A549 (cell line): ENCODE measurements at regions not wholly inside any gene's neighbourhood (a gene's known extent, or its start where the extent isn't known, plus 50 kb on each side); places are given as distances from the start of the nearest gene placed in this dataset.

Experiments used
- CHD2 ChIP-seq: fragments of 150-350 bp; IDR thresholded peaks from 2 replicates; pipeline ENCODE4 v1.6.1; 2014; ENCODE audit warnings: low read length; ENCODE audit not compliant: partially characterized antibody
- CTCF ChIP-seq: fragments of >200 bp; sonication (Bioruptor Twin); formaldehyde crosslinking; IDR thresholded peaks from 3 replicates; pipeline ENCODE4 v1.5.1; 2016
- E2F6 ChIP-seq: IDR thresholded peaks from 2 replicates; pipeline ENCODE4 v1.6.1; 2012; ENCODE audit warnings: low read depth, borderline replicate concordance
- EHMT2 ChIP-seq: fragments of 200-600 bp; sonication (generic); IDR thresholded peaks from 2 replicates; pipeline ENCODE4 v1.6.1; 2016; ENCODE audit warnings: antibody characterized with exemption, low read depth, mild to moderate bottlenecking, moderate library complexity
- EP300 ChIP-seq, 2 experiments: fragments of >200 bp; sonication (Bioruptor Twin); formaldehyde crosslinking; IDR thresholded peaks; 2 replicates in 1 of 2; 3 replicates in 1 of 2; pipeline ENCODE4 v1.6.1; 2016 to 2017
- MYC ChIP-seq: IDR thresholded peaks from 2 replicates; pipeline ENCODE4 v1.6.1; 2012; ENCODE audit warnings: mild to moderate bottlenecking, inconsistent platforms, low read length, improper control_type of control experiment, borderline replicate concordance
- NR3C1 ChIP-seq: fragments of >200 bp; sonication (Bioruptor Twin); formaldehyde crosslinking; IDR thresholded peaks from 3 replicates; pipeline ENCODE4 v1.6.1; 2017
- PBX3 ChIP-seq: IDR thresholded peaks from 2 replicates; pipeline ENCODE4 v1.6.1; 2012
- PHF8 ChIP-seq: fragments of 200-600 bp; sonication (generic); IDR thresholded peaks from 2 replicates; pipeline ENCODE4 v1.6.1; 2016; ENCODE audit warnings: low read depth, mild to moderate bottlenecking, antibody characterized with exemption, moderate library complexity, borderline replicate concordance
- POLR2A ChIP-seq: IDR thresholded peaks from 2 replicates; pipeline ENCODE4 v1.6.1; 2012; ENCODE audit warnings: mild to moderate bottlenecking, low read length
- RCOR1 ChIP-seq: fragments of 150-350 bp; IDR thresholded peaks from 2 replicates; pipeline ENCODE4 v1.6.1; 2014; ENCODE audit warnings: antibody characterized with exemption, low read length, low read depth
- RFX5 ChIP-seq: fragments of 450-650 bp; IDR thresholded peaks from 2 replicates; pipeline ENCODE4 v1.7.1; 2014; ENCODE audit warnings: antibody characterized with exemption, mild to moderate bottlenecking, moderate library complexity
- RNF2 ChIP-seq: fragments of 200-600 bp; sonication (generic); IDR thresholded peaks from 2 replicates; pipeline ENCODE4 v1.6.1; 2016; ENCODE audit warnings: low read depth, mild to moderate bottlenecking, antibody characterized with exemption, moderate library complexity, borderline replicate concordance
- TP53 ChIP-seq: fragments of 250-450 bp; sonication (Bioruptor Pico); IDR thresholded peaks from 2 replicates; pipeline ENCODE4 v1.5.0; 2021; ENCODE audit warnings: mild to moderate bottlenecking, moderate library complexity

- no peak for TF ChIP-seq CTCF
- TF ChIP-seq EHMT2, result no peak
- TF ChIP-seq PHF8, result no peak
- TF ChIP-seq RCOR1, result no peak
- no peak for TF ChIP-seq NR3C1
- no peak for TF ChIP-seq MYC
- no peak for TF ChIP-seq EP300 (IDR thresholded peaks at IDR 0.05)
- no peak for TF ChIP-seq POLR2A
- TF ChIP-seq TP53, result no peak
- no peak for TF ChIP-seq PBX3
- TF ChIP-seq RNF2, result no peak
- TF ChIP-seq RFX5, result no peak
- TF ChIP-seq CHD2, result no peak
- no peak for TF ChIP-seq E2F6
Observed at GRCh38 chrX:30373951-30374350, 64.8 kb upstream of the NR0B1 start.
